ENCODE measurements at regions not wholly inside any gene's neighbourhood (a gene's known extent, or its start where the extent isn't known, plus 50 kb on each side); places are given as distances from the start of the nearest gene placed in this dataset.

GRCh38 chr6:164135511-164136132, 721.1 kb downstream of the QKI start:
- DNase-seq: no peak

- DNase-seq: no peak
Observed at GRCh38 chr6:164133095-164133494, 718.6 kb downstream of the QKI start.

DNA sequence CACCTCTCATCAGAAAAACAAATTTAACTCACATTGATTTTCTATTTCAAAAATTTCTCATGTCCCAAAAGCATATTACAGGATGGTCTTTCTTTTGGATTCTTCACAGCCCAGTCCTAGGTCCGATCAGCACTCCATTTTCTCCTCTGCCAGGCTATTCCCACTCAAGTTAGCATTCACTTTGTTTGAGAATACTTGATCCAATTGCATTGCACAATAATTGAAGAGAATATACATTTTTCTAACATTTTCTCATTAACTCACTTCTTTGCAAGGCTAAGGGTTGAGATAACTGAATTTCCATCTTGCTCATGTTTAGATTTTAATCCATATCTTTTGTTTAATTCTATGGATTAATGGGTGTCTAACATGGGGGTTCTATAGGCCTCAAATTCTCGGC, 716.1 kb downstream of the QKI start:
- DNase-seq: no peak

DNA sequence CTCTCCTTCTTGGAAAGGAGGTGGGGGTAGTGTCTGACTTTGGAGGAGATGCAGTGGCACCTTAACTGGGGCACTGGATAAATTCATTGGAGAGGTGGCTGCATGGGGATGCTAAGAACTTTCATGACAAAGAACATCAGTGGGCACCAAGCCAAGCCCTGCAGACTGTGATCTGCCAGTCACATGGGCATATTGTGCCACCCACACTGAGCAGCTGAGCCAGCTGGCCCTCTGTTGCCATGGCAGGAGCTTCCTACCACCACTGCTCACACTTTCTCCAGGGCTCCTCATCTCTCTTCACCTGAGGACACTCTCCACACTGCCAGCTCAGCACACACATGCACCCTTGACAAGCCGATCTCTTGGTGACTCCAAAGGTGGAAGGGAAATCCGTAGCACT, 715.6 kb downstream of the QKI start:
- DNase-seq: no peak

- no peak for DNase-seq
Observed at GRCh38 chr6:164129218-164129617, 714.7 kb downstream of the QKI start.

- DNase-seq: no peak
Observed at GRCh38 chr6:164128101-164128500, 713.6 kb downstream of the QKI start.

- no peak for DNase-seq
Observed at GRCh38 chr6:164124986-164125385, 710.5 kb downstream of the QKI start.

GRCh38 chr6:164124473-164124872, 710.0 kb downstream of the QKI start:
- DNase-seq: no peak

DNA sequence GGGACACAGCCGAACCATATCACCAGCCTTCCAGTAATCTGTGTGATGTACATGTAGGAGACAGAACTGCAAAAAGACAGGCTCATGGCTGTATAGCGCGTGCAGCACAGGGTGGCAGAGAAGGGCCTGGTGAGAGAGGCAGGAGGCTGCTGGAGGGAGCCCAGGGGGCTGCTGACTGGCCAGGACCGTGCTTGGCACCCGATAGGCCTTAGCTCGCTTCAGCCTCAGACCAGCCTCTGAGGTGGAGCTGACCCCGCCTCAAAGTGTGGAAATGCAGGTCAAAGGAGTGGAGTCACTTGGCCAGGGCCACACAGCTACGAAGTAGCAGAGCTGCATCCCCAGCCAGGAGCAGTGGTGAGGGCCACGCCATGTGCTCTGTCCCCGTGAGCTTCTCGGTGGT, 707.6 kb downstream of the QKI start:
- DNase-seq: no peak

DNA sequence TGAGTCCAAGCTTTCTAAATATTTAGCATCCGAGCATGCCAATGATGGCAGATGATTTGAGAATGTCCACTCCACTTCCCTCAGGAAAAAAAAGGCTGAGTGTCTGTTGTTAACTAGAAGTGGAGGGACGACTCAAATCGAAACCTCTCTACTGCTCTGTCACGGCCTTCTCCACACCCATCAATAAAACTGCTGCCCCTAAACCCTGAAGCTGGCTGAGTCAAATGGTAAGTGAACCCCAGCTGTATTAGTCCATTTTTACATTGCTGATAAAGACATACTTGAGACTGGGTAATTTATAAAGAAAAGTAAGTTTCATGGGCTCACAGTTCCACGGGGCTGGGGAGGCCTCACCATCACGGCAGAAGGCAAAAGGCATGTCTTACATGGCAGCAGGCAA, 707.0 kb downstream of the QKI start:
- DNase-seq: no peak

DNA sequence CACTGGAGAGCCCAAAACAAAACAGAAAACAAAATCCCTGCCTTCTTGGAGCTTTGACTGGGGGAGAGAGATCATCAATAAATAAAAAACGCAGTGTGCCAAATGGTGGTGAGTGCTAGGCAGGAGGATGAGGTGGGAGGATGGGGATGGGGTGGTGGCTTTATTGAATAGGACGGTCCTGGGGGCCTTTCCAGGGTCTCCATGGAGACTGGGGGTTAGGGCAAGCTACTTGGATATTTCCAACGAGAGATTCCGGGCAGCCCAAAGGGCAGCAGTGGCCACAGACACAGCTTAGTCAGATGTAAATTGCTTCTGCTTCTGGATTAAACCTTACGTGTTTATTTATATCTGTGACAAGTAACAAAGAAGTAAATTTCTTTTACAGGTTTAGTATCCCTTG, 700.1 kb downstream of the QKI start:
- no peak for DNase-seq

DNA sequence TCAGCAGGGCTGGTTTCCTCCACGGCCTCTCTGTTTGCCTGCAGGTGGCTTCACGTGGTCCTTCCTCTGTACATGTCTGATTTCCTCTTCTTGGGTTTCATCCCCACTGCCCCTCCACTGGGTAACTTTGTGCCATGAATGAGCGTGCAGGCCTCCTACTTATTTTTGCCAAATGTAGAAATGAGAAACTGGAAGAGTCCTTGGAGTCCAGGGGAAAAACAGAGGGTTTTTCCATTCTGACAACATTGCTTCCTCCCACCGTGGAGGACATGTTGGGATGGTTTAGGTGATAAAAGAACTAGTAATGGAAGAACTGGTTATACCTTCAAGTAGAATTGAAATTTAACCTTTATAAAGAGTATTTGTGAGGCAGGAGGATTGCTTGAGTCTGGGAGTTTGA, 699.5 kb downstream of the QKI start:
- no peak for DNase-seq

DNA sequence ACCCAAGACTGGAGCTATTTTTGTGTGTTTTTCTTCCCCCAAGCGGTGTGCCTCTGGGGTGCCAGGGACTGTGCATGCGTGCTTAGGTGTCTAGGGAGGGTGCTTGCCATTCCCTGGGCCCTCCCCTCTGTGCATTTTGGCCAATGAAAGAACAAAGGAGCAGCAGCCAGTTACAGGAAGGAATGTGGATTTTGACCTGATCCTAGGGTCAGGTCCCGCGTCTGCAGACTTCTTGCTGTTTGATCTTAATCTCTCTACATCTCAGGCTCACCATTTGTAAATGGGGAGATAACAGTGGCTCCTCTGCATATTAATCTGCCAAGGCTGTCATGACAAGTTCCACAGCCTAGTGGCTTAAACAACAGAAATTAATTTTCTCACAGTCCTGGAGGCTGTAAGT, 699.1 kb downstream of the QKI start:
- DNase-seq: no peak

GRCh38 chr6:164109770-164110140, 695.2 kb downstream of the QKI start:
- no peak for DNase-seq

DNA sequence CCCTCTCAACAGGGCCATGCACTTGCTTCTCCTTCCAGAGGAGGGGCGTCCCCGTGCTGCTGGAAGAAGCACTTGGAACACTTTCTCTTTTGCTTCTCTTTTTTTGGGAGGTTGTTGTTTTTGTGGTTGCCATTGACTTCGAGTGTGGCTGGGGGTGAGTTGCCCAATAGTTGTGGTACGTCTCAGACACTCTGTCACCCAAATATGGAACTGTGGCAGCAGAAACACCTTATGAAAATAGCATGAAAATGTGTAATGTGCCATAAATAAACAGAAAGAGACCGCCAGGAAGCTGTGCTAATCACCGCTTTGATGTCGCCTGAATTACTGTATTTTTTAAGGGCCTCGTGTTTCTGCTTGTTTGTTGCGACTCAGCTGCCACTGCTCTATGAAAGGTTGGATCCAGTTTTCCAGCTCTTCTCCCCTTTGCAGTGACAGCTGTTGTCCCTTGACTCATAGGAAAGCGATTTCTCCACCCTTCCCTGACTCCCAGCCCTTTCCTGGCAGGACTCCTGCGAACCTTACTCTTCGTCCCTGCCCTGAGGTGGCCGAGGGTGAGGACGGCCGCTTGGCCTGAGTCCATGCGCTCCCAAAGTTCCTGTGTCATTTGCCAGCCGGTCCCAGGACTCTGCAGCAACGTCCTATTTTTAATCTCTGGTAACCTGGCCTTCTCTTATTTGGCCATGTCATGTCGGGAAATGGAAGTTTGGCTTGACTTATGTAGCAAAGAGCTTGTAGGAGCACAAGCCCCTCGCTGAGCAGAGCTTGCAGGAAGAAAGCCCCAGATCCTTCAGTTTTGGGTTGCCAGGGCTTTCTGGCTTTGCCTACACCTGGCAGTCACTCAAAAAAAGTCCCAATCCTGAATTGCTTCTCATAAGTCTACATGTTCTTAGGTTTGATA, 694.6 kb downstream of the QKI start:
- DNase-seq: no peak

DNA sequence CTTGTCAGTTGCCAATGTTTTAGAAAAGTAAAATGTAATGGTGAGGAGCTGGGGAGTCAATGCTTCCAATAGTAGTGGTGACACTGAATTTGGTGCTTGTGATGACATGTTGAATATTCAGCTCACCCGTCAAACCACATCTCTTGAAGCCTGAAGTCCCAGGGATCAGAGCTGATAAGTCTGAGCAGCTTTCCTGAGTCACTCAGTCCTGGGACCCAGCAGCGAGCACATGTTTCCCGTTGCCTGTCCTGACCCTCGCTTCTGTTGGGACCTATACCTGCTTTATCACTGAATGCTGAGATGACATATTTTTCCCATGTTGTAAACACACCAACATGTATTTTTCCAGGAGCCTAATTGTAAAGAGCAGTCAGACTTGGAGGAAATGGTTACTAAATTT, 693.6 kb downstream of the QKI start:
- no peak for DNase-seq

- DNase-seq: no peak
Observed at GRCh38 chr6:164107297-164107995, 692.9 kb downstream of the QKI start.

DNA sequence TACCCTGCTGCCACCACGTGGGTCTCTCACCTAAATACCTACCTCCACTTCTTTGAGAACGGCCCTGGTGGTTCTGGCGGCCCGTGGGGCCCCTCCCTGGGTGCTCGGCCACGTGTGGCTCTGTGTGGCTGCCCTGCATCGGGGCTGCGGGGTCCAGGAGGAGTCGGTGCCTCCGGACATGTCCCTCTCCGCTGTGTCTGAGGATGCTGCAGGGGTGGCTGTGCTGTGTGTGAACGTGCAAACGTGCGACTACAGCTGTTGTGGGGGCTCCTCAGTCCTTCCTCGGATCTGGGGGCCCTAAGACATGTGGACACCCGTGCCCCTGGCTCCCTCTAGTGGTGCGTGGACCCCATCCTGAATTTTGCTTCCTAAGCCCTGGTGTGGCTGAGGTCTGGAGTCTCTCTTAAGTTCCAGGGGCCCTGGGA, 691.8 kb downstream of the QKI start:
- no peak for DNase-seq

DNA sequence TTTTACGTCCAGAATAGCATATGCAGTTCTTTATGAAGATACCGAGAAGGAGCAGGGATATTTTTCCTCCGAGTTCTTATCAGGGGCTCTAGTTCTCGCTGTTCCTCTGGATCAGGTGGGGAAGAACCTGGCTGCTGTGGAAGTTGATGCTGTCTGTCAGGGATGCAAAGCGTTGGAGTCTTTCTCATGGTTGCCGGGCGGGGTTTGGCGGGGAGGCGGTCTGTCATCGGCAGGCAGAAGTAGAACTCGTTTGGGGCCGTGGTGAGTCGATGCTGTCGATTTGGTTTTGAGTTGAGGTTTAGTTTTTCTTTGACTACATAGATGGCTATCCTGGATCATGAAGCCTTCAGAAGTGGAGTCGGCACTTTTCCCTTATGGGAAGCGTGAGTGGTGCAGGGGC, 691.2 kb downstream of the QKI start:
- no peak for DNase-seq

DNA sequence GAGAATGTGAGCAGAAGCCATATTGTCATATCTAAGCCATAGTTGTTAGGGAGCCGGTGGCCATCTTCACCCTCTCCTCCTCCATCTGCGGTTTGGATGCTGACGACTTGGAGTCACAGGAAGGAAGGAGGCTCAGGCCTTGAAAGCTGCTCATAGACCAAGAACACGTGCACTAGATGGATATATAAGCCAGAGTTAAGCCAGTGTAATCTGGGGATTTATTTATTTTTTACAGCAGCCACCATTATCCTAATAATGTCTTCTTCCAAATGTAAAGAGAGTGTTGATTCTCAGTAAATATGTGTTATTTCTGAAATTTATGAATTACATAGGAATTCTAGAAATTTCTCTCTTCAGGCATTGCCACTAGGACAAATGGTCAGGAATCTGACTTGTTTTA, 689.9 kb downstream of the QKI start:
- DNase-seq: no peak

DNA sequence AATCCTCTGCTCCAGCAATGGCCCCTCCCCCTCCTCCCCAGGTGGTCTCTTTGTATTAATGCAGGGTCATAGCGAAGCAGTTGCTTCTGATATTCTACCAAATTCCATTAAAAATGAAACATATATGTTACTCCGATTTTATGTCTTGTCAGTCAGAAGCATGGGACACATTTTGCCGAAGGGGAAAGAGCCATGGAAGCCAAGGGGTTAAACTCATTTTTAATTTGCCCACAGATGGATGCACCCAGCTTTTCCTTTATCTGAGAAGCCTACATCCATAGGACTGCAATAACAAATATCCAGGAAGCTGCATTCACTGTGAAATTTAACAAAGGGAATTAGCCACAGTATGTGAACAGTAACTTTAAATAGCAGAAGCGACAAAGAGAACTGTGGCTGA, 688.2 kb downstream of the QKI start:
- DNase-seq: no peak

- DNase-seq: no peak
Observed at GRCh38 chr6:164101859-164102258, 687.3 kb downstream of the QKI start.

GRCh38 chr6:164099269-164099865, 684.8 kb downstream of the QKI start:
- no peak for DNase-seq

DNA sequence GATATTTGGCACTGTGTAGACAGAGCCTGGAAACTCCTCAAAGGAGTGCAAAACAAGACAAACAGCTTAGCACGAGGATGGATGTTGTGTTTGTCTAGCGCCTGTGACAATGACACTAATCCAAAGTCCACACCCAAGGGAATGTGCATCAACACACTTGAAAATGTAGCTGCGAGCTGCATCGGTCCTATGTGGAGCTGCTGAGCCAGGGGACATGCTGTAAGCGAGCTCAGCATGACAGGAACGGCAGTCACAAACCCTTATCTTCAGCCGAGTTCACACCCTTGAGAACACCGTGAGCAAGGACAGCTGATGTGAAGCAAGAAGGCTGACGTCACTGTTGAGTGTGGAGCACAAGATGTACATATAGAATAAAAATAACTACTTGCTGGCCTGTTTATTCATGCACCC, 684.3 kb downstream of the QKI start:
- no peak for DNase-seq

All from activated naive CD4-positive, alpha-beta T cell treated with Interleukin-2 at 50 U/mL for 16 hours (primary cell).